SH-SY5Y (cell line): ENCODE measurements at regions not wholly inside any gene's neighbourhood (a gene's known extent, or its start where the extent isn't known, plus 50 kb on each side); places are given as distances from the start of the nearest gene placed in this dataset.

Source experiments
- GATA2 ChIP-seq: IDR thresholded peaks from 2 replicates; pipeline ENCODE4 v1.6.1; 2011; ENCODE audit warnings: mild to moderate bottlenecking, low read depth, low read length
- GATA3 ChIP-seq: IDR thresholded peaks from 2 replicates; pipeline ENCODE4 v1.6.1; 2011; ENCODE audit warnings: low read depth, mild to moderate bottlenecking, low read length, moderate library complexity

DNA sequence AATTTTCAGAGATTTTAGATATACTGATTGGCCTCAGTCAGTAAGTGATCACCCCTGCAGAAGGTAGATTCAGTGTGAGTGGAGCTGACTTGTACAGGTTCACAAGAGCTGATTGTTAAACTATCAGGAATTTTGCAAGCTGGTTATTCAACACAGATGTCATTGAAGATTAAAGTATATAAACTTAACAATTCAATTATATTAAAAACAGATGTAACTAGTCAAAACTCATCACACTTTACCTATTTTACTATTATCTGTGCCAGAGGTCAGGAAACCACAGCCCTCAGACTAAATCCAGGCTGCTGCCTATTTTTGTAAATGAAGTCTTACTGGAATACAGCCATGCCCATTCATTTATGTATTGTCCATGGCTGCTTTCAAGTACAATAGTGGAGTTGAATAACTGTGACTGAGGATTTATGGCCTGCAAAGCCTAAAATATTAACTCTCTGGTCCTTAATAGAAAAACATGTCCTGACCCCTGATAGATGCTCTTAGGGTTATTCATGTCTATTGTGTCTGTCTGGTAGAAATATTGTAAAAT lies 429.3 kb upstream of the PDZRN3 start:
- TF ChIP-seq GATA2 (no peak), GATA3 (no peak)
